Spleen (tissue), 7 donors: ENCODE measurements at regions not wholly inside any gene's neighbourhood (a gene's known extent, or its start where the extent isn't known, plus 50 kb on each side); places are given as distances from the start of the nearest gene placed in this dataset.

Source experiments
- POLR2A ChIP-seq, 3 donors: fragments of 450-650 bp; IDR thresholded peaks; one replicate each; pipeline ENCODE4 v1.5.1; 2017; ENCODE audit warnings: antibody characterized with exemption in 3 of 3, mild to moderate bottlenecking in 1 of 3
- POLR2AphosphoS5 ChIP-seq, 3 donors: sonication (generic); formaldehyde crosslinking; IDR thresholded peaks; one replicate each; pipeline ENCODE4 v1.5.1; 2017; ENCODE audit warnings: antibody characterized with exemption in 3 of 3
- TF ChIP-seq, protein P1 (sequence below), 11 experiments: fragments of 200-600 bp in 7 of 11; fragments of 450-650 bp in 4 of 11; sonication (generic) in 4 of 11; IDR thresholded peaks in 8 of 11; conservative IDR thresholded peaks in 3 of 11; 1 replicate in 7 of 11; 2 replicates in 4 of 11; pipeline versions ENCODE4 v1.4.0 to v1.8.0; 2016 to 2021; ENCODE audit warnings: antibody characterized with exemption in 11 of 11, inconsistent platforms in 4 of 11, mild to moderate bottlenecking in 1 of 11
- donor health status: DM: no; HTN: no; CAD: no; lungs with moderate emphysema.
- donor health status: DM: no; HTN: no; CAD: no.
- donor health status: DM: no; HTN: no; CAD: no.

DNA sequence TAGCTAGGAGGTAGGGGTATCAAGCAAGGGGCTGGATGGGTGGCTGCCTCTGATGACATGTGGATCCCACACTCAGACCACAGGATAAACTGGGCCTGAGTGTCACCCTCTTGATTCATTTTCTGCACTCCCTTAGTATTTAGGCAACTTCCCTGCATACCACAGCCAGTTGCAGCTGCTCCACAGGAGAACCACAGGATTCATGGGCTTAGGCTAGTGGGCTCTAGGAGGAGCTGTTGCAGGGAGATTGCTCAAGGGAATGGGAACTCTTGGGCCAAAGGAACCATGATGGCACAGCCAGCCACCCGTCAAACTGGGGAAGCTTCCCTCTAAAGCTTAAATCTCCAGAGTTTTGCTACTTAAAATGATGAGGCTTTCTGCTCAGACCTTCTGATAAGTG lies 269.7 kb upstream of the ASIC2 start:
- TF ChIP-seq, protein P1, sequence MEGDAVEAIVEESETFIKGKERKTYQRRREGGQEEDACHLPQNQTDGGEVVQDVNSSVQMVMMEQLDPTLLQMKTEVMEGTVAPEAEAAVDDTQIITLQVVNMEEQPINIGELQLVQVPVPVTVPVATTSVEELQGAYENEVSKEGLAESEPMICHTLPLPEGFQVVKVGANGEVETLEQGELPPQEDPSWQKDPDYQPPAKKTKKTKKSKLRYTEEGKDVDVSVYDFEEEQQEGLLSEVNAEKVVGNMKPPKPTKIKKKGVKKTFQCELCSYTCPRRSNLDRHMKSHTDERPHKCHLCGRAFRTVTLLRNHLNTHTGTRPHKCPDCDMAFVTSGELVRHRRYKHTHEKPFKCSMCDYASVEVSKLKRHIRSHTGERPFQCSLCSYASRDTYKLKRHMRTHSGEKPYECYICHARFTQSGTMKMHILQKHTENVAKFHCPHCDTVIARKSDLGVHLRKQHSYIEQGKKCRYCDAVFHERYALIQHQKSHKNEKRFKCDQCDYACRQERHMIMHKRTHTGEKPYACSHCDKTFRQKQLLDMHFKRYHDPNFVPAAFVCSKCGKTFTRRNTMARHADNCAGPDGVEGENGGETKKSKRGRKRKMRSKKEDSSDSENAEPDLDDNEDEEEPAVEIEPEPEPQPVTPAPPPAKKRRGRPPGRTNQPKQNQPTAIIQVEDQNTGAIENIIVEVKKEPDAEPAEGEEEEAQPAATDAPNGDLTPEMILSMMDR (IDR thresholded peaks at IDR 0.05 in 8 of 11, conservative IDR thresholded peaks at IDR 0.05 in 3 of 11), result no peak
- TF ChIP-seq POLR2AphosphoS5 (IDR thresholded peaks at IDR 0.05) (no peak), POLR2A (IDR thresholded peaks at IDR 0.05) (no peak)
